HG02759 (cell line): ENCODE measurements at regions not wholly inside any gene's neighbourhood (a gene's known extent, or its start where the extent isn't known, plus 50 kb on each side); places are given as distances from the start of the nearest gene placed in this dataset.

Experiments used
- ATAC-seq: cut with Tn5 transposase; IDR thresholded peaks from one replicate; pipeline ENCODE4 v1.9.1; 2021; ENCODE audit warnings: mild to moderate bottlenecking, moderate library complexity; ENCODE audit not compliant: unreplicated experiment

DNA sequence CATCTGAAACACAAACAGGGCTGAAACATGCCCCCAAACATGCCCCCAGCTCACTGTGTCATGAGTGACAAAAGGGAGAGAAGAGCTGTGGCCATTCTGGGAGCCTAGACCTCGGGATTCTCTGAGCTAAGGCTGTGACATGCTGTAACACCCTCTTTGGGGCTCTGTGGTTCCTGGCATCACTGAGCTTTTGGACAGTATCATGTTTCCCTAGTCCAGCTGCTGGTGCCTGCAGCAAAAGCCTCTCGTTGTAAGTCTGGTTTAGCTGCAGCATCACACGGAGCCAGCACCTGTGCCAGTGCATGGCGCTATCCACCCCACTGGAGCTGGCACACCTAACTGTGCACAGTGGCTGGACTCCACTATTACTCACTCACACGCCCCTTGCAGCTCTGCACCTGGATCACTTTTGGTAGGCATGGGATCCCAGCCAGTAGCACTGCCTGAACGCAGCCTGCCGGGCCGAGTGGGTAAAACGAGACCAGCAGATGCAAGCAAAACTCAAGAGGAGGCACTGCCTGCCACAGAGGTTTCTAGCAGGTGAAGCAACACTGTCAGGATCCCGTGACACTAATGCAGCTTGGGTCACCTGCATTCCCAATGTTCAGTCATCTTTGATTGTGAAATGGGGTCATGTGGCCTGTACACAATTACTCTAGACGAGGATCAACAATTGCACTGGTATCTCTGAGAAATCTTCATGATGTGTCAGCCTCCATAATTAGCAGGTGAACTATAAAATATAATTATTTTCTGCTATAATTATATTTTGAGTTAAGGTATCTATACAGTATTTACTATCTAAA lies 547.2 kb downstream of the ZNF804A start:
- ATAC-seq: no peak

DNA sequence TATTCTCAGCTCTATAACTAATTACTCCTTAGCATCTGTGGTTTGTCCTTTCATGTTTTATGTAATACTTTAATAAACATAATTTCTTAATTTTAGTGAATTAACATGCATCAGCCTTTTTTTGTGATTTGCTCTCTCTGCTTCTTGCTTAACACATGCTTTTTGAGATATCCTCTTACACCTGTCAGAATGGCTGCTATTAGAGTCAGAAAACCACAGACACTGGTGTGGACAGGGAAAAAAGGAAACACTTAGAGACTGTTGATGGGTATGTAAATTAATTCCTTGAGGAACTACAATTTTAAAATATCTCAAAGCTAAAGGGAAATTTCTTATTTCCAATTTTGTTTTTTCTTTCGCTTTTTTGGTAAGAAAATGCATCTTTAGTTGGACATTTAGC lies 549.0 kb downstream of the ZNF804A start:
- ATAC-seq: no peak

- no peak for ATAC-seq
These were observed 553.9 kb downstream of the ZNF804A start for GRCh38 chr2:185152186-185152585.

DNA sequence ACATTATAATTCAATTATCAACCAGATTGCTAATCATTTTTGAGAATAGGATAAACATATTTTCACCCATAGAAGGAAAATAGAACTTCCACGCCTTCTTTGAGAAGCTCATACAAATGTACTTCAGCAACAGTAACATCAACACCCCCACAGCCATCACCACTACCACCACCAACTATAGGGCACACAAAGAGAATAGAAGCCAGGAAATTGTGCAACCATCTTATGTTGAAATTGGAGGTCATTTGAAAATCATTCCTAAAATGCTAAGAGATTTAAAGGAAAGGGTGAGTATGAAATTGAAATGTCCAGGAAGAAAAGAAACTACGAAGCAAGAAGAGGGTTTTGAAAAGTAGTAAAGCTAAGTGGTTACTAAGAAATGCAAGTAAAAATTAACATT lies 563.4 kb downstream of the ZNF804A start:
- ATAC-seq: no peak

DNA sequence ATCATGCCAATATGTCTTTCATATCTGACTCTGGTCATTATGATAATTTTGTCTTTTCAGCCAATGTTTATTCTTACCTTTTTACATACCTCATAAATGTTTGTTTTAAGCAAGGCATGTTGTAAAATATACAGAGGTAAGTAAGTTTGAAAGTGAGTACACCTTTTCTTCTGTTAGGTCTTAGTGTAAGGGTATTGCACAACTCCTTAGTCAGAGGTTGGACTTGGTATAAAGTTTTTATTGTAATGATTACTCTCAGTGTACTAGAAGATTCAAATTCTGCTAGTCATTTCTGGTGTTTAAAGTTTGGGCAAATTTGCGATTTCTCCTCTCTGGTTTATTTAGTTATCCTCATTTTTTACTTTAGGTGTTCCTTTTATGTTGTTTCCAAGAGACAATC lies 564.3 kb upstream of the FSIP2 start:
- ATAC-seq: no peak

GRCh38 chr2:185179743-185180142 lies 558.9 kb upstream of the FSIP2 start:
- no peak for ATAC-seq

DNA sequence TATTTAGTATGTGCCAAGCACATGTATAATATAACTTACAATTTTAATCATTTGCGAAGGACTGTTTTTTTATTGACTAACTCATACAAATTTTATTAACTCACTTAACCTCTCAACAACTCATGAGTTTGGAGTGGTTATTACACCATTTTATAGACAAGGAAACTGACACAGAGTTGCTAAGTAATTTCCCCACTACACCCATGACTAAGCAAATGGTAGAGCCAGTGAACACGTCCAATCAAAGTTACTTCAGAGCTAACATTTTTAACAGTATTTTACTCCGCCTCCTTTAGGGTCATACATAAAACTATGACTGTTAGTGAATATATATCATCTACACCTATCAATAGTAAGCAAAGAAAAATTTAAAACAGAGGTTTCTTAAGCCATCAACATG lies 556.7 kb upstream of the FSIP2 start:
- ATAC-seq: no peak

- no peak for ATAC-seq
These were observed 553.6 kb upstream of the FSIP2 start for GRCh38 chr2:185185044-185185443.

DNA sequence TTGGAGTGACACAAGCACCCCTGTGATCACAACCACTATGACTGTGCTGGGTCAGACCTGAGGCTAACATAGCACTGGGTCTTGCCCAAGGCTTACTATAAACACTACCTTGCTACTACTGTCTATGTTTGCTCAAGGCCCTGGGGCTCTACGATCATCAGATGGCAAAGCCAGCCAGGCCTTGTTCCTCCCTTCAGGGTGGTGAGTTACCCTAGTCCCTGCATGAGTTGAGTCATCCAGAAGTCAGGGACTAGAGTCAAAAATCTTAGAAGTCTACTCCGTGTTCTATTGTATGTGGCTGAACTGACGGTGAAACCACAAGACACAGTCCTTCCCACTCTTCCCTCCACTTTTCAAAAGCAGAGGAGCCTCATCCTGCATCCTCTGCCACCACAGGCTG lies 551.2 kb upstream of the FSIP2 start:
- ATAC-seq: no peak

DNA sequence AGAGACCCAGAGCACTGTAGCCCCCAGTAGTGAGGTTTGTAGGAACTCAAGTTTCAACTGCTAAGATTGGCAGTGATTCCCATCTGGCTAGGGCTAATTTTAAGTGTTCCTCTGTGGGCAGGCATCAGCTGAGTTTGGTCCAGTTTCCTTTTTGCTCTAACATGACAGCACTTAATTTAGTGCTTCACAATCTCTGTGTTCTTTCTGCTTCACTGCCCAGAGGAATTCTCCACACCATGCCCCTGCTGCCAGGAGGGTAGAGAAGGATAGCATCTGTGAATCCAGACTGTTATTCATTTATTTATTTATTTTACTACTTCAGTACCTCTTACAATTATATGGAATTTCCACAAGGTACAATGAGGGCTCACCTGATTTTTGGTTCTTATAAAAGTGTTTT lies 549.9 kb upstream of the FSIP2 start:
- ATAC-seq: no peak

- no peak for ATAC-seq
These were observed 537.5 kb upstream of the FSIP2 start for GRCh38 chr2:185201063-185201462.

- no peak for ATAC-seq
These were observed 536.2 kb upstream of the FSIP2 start for GRCh38 chr2:185202381-185202780.

DNA sequence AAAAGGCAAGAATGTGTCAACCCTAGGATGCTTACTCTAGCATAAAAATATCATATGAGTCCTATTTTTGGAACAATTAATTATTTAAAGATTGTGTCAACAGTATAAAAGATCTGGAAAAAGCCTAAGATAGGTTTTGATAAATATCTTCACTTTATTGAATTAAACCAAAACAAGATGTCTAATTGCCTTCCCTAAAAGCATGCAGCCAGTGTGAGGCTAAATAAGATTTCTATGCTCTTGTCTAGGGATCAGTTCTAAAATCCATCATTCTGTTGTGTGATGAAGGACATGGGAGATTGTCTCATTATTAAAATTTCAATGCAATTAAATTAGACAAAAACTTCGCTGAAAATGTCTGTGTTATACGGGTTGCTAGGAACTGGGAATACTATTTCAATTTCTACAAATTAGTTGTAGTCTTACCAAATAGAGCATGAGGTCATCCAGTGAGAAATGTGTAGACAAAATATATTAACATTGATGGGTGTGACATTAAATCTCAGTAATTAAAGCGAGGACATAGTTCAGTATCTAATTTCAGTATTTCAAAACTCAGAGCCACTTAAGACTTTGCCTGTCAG lies 535.6 kb upstream of the FSIP2 start:
- ATAC-seq: no peak

DNA sequence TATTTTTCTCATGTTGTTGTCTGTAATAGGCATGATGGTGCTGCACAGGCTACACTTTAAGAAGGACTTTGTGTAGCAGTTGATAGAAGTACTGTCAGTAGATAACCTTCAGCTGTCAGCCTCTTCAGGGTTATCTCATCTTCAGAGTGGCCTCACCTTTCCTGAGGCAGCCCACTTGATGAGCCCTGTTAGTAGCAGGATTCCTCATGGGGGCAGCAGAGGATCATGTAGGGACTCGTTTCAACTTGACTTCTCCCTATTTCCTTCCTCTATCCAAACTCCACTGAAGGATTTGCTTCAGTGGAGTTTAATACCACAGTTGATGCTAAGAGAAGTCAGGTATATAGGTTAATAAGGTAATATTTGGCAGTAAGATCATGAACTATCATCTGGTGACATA lies 530.3 kb upstream of the FSIP2 start:
- ATAC-seq: no peak

GRCh38 chr2:185215497-185215896 lies 523.1 kb upstream of the FSIP2 start:
- ATAC-seq: no peak

- no peak for ATAC-seq
These were observed 518.6 kb upstream of the FSIP2 start for GRCh38 chr2:185219981-185220380.

GRCh38 chr2:185222311-185222710 lies 516.3 kb upstream of the FSIP2 start:
- no peak for ATAC-seq

DNA sequence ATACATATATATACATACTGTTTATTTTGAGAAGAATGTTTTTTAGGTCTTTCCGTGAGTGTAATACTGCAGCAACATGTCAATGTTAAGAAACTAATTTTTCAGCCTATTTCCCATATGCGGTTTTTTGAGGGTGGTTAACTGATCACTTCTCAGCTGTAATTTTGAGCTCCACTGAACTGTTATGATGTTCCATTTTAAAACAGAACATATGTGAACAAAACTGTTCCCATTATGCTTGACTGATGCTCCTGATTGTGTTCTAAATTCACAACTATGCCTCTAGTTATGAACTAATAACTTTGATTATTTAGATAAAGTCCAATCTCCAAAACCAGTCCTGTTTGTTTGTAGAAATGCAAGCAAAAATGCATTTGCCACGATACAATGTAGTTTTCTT lies 511.2 kb upstream of the FSIP2 start:
- no peak for ATAC-seq

- ATAC-seq: no peak
These were observed 499.1 kb upstream of the FSIP2 start for GRCh38 chr2:185239491-185239890.

GRCh38 chr2:185240796-185241195 lies 497.8 kb upstream of the FSIP2 start:
- no peak for ATAC-seq

- ATAC-seq: no peak
These were observed 497.0 kb upstream of the FSIP2 start for GRCh38 chr2:185241556-185241955.

GRCh38 chr2:185242462-185242861 lies 496.1 kb upstream of the FSIP2 start:
- no peak for ATAC-seq

GRCh38 chr2:185245216-185245615 lies 493.4 kb upstream of the FSIP2 start:
- no peak for ATAC-seq
